Astrocyte (in vitro differentiated cells and primary cell): ENCODE measurements at regions not wholly inside any gene's neighbourhood (a gene's known extent, or its start where the extent isn't known, plus 50 kb on each side); places are given as distances from the start of the nearest gene placed in this dataset.

Source experiments
- DNase-seq: peaks from one replicate; pipeline ENCODE4 v3.0.0-alpha.2; 2010; ENCODE audit warnings: low read depth
- FAIRE-seq: peaks from 2 replicates; lab custom pipeline; 2011; peaks lifted over from hg19 to GRCh38; lab: Jason Lieb, UNC
- H2AFZ ChIP-seq: 2 replicates; pipeline ENCODE4 v1.6.0; 2012; ENCODE audit warnings: low read depth, low read length, inconsistent platforms
- H3K27ac ChIP-seq: 2 replicates; pipeline ENCODE4 v1.5.1; 2011; ENCODE audit warnings: low read depth, low read length, inconsistent platforms
- H3K27me3 ChIP-seq: 2 replicates; pipeline ENCODE4 v1.6.0; 2011; ENCODE audit warnings: low read length, inconsistent platforms; ENCODE audit not compliant: insufficient read depth
- H3K36me3 ChIP-seq: 2 replicates; pipeline ENCODE4 v1.5.1; 2011; ENCODE audit warnings: low read length, inconsistent platforms; ENCODE audit not compliant: insufficient read depth
- H3K4me1 ChIP-seq: 2 replicates; pipeline ENCODE4 v1.5.1; 2011; ENCODE audit warnings: low read length, inconsistent platforms; ENCODE audit not compliant: insufficient read depth
- H3K4me2 ChIP-seq: 2 replicates; pipeline ENCODE4 v1.6.0; 2012; ENCODE audit warnings: low read length, inconsistent platforms
- H3K4me3 ChIP-seq: 2 replicates; pipeline ENCODE4 v1.5.1; 2011; ENCODE audit warnings: low read depth, mild to moderate bottlenecking, low read length, inconsistent platforms; ENCODE audit not compliant: insufficient read depth
- H3K79me2 ChIP-seq: 2 replicates; pipeline ENCODE4 v1.6.0; 2012; ENCODE audit warnings: mild to moderate bottlenecking, low read length, inconsistent platforms; ENCODE audit not compliant: insufficient read depth
- H3K9ac ChIP-seq: 2 replicates; pipeline ENCODE4 v1.6.0; 2012; ENCODE audit warnings: mild to moderate bottlenecking, low read length, inconsistent platforms
- H3K9me3 ChIP-seq: 2 replicates; pipeline ENCODE4 v1.5.1; 2012; ENCODE audit warnings: low read depth, mild to moderate bottlenecking, low read length, inconsistent platforms; ENCODE audit not compliant: insufficient read depth
- H4K20me1 ChIP-seq: 2 replicates; pipeline ENCODE4 v1.6.0; 2012; ENCODE audit warnings: low read length, inconsistent platforms; ENCODE audit not compliant: insufficient read depth
- H3K27ac Mint-ChIP-seq: one replicate; pipeline ENCODE4 v1.8.0; 2021; ENCODE audit warnings: mild to moderate bottlenecking, mixed read lengths; ENCODE audit not compliant: unreplicated experiment
- H3K27me3 Mint-ChIP-seq: one replicate; pipeline ENCODE4 v1.8.0; 2021; ENCODE audit warnings: low read depth, mixed read lengths; ENCODE audit not compliant: unreplicated experiment
- H3K36me3 Mint-ChIP-seq: one replicate; pipeline ENCODE4 v1.8.0; 2021; ENCODE audit warnings: low read depth, mixed read lengths; ENCODE audit not compliant: unreplicated experiment
- H3K4me1 Mint-ChIP-seq: one replicate; pipeline ENCODE4 v1.8.0; 2021; ENCODE audit warnings: low read depth, mixed read lengths; ENCODE audit not compliant: unreplicated experiment
- H3K4me3 Mint-ChIP-seq: one replicate; pipeline ENCODE4 v1.8.0; 2021; ENCODE audit warnings: mild to moderate bottlenecking, moderate library complexity, mixed read lengths; ENCODE audit not compliant: unreplicated experiment
- H3K9me3 Mint-ChIP-seq: one replicate; pipeline ENCODE4 v1.8.0; 2021; ENCODE audit warnings: mild to moderate bottlenecking, mixed read lengths; ENCODE audit not compliant: unreplicated experiment
- CTCF ChIP-seq: IDR thresholded peaks from 2 replicates; pipeline ENCODE4 v1.5.1; 2011; ENCODE audit warnings: low read depth, mild to moderate bottlenecking, inconsistent platforms, low read length, moderate library complexity; ENCODE audit not compliant: insufficient read depth
- EZH2 ChIP-seq: IDR thresholded peaks from 2 replicates; pipeline ENCODE4 v1.6.1; 2012; ENCODE audit warnings: mild to moderate bottlenecking, low read length, inconsistent platforms; ENCODE audit not compliant: insufficient read depth

DNA sequence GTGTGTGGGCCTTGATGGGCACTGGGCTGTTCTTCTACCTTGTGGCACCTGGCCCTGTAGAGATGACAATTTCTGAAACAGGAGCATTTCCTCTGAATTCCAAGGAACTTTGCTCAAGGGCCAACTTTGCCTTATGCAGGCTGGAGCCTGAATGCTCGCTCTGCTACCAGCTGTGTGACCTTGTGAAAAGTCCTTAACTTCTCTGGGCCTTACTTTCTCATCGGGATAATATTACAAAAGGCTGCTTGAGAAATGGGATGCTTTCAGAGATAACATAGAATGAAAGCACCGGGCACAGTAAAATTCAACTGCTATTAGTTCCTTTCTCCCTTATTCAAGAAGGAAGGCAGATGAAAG, 58.8 kb downstream of the GADD45G start:
- Mint-ChIP-seq H3K4me3 (no peak overlapping the region), H3K4me1 (peaks cover 5% of the 10 kb centered on the region), H3K27ac (no peak overlapping the region), H3K9me3 (no peaks in the 10 kb centered on the region), H3K27me3 (peaks cover 50% of the 10 kb centered on the region), H3K36me3 (no peaks in the 10 kb centered on the region)
- Histone ChIP-seq H3K9me3 (no peaks in the 10 kb centered on the region), H3K36me3 (no peaks in the 10 kb centered on the region), H2AFZ (no peak overlapping the region), H3K4me2 (no peak overlapping the region), H3K79me2 (no peaks in the 10 kb centered on the region), H3K27me3 (peaks cover 2% of the 10 kb centered on the region), H3K4me3 (no peak overlapping the region), H3K9ac (no peak overlapping the region), H3K27ac (no peak overlapping the region), H4K20me1 (no peaks in the 10 kb centered on the region), H3K4me1 (peaks cover 11% of the 10 kb centered on the region)
- no peak for DNase-seq
- TF ChIP-seq EZH2 (no peak), CTCF (no peak)
- no peak for FAIRE-seq

GRCh38 chr9:89664010-89664409, 59.2 kb downstream of the GADD45G start:
- no peak for DNase-seq
- no peak overlapping the region for H3K27ac ChIP-seq
- no peak overlapping the region for H2AFZ ChIP-seq
- H3K4me2 ChIP-seq = no peak overlapping the region
- Mint-ChIP-seq H3K27ac (no peak overlapping the region), H3K4me1 (peaks cover 5% of the 10 kb centered on the region), H3K9me3 (no peaks in the 10 kb centered on the region), H3K36me3 (no peaks in the 10 kb centered on the region), H3K4me3 (no peak overlapping the region), H3K27me3 (peaks cover 50% of the 10 kb centered on the region)
- no peaks in the 10 kb centered on the region for H3K36me3 ChIP-seq
- no peaks in the 10 kb centered on the region for H3K9me3 ChIP-seq
- H3K4me3 ChIP-seq = no peak overlapping the region
- H3K27me3 ChIP-seq = no peaks in the 10 kb centered on the region
- no peak for TF ChIP-seq EZH2
- no peak for TF ChIP-seq CTCF
- no peak overlapping the region for H3K9ac ChIP-seq
- no peaks in the 10 kb centered on the region for H4K20me1 ChIP-seq
- H3K79me2 ChIP-seq = no peaks in the 10 kb centered on the region
- H3K4me1 ChIP-seq = peaks cover 11% of the 10 kb centered on the region
- no peak for FAIRE-seq

GRCh38 chr9:89664896-89665329, 60.1 kb downstream of the GADD45G start:
- FAIRE-seq (no peak), DNase-seq (no peak)
- H2AFZ ChIP-seq = no peak overlapping the region
- no peaks in the 10 kb centered on the region for H3K9me3 ChIP-seq
- no peaks in the 10 kb centered on the region for H3K36me3 ChIP-seq
- no peak overlapping the region for H3K9ac ChIP-seq
- no peak overlapping the region for H3K4me3 ChIP-seq
- no peaks in the 10 kb centered on the region for H3K9me3 Mint-ChIP-seq
- H3K27ac Mint-ChIP-seq = no peak overlapping the region
- no peak overlapping the region for H3K4me2 ChIP-seq
- peaks cover 11% of the 10 kb centered on the region for H3K4me1 ChIP-seq
- peaks cover 5% of the 10 kb centered on the region for H3K4me1 Mint-ChIP-seq
- H3K27me3 ChIP-seq = no peaks in the 10 kb centered on the region
- no peak for TF ChIP-seq EZH2
- H3K36me3 Mint-ChIP-seq = no peaks in the 10 kb centered on the region
- no peak overlapping the region for H3K27ac ChIP-seq
- H4K20me1 ChIP-seq = no peaks in the 10 kb centered on the region
- peaks cover 45% of the 10 kb centered on the region for H3K27me3 Mint-ChIP-seq
- no peaks in the 10 kb centered on the region for H3K79me2 ChIP-seq
- no peak overlapping the region for H3K4me3 Mint-ChIP-seq
